NCI-H1048 (cell line): ENCODE measurements at regions not wholly inside any gene's neighbourhood (a gene's known extent, or its start where the extent isn't known, plus 50 kb on each side); places are given as distances from the start of the nearest gene placed in this dataset.

Experiments
- DNase-seq: peaks from one replicate; lab custom pipeline; 2025; lab: John Stamatoyannopoulos, UW

- DNase-seq = no peak
These were observed 253.0 kb upstream of the KLHL29 start for GRCh38 chr2:23132000-23132399.

DNA sequence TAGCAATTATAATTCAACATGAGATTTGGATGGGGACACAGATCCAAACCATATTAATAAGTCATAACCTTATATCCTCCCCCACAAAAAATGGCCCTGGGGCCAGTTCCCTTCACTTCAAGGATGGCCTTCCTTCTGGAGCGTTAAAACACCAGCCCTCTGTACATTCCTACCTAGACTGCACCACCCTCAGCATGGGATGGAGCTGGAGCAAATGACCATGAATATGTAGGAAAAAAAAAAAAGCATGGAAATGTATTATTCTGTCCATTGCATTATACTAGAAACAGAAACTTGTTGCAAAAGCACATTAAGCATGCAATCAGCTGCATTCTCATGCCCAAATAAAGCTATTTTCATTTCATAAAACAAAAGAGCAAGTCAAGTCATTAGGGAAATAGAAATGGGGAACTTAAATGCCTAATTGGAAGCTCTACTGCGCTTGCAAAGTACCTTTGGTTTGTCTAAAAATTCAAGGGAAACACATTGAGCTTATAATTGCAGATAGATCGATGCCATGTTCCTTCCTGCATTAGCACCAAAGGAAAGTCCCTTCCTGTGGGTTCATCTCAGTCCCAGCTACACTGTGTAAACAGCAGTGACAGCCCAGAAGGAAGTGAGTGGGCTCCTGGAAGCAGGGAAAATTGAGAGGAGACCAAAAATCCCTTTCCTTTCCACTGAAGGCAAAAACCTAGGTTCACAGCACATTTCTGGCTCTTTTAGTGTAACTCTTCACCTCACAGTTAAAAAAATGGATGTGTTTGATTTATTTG, 252.0 kb upstream of the KLHL29 start:
- DNase-seq = no peak

GRCh38 chr2:23134726-23135125, 250.3 kb upstream of the KLHL29 start:
- no peak for DNase-seq

GRCh38 chr2:23135481-23136100, 249.4 kb upstream of the KLHL29 start:
- DNase-seq = no peak

- no peak for DNase-seq
These were observed 247.8 kb upstream of the KLHL29 start for GRCh38 chr2:23137166-23137565.

DNA sequence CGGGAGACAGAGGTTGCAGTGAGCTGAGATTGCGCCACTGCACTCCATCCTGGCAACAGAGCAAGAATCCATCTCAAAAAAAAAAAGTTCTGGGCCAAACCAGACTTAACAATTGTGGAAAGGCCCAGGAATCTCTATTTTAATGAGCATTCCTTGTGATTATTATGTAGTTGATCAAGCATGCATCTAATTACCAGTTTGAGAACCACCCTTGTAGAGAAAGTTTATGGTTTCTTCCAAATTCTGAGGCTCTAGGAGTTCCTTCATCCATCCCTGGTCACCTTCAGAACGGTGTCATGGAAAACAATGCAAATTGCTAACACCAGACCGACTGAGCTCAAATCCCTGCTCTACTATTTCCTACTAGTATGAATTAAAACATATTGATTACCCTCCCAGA, 246.3 kb upstream of the KLHL29 start:
- no peak for DNase-seq

DNA sequence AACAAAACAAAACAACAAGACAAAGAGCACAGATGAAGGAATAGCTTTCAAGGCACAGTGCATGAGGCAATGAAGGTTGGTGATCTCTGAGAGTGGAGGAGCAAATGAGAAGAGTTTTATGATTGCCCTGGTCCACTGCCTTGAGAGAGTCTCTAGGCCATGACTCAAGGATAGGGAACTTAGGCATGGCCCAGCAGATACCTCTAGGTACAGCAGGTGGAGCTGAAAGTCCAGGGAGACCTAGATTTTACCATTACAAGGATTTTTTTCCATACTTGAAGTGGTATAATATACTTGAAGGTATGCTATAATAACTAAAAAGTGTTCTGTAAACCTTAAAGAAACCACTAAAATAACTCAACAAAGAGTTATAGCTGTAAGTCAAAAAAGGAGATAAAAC, 239.5 kb upstream of the KLHL29 start:
- DNase-seq = no peak

- DNase-seq = no peak
These were observed 239.0 kb upstream of the KLHL29 start for GRCh38 chr2:23146011-23146410.

DNA sequence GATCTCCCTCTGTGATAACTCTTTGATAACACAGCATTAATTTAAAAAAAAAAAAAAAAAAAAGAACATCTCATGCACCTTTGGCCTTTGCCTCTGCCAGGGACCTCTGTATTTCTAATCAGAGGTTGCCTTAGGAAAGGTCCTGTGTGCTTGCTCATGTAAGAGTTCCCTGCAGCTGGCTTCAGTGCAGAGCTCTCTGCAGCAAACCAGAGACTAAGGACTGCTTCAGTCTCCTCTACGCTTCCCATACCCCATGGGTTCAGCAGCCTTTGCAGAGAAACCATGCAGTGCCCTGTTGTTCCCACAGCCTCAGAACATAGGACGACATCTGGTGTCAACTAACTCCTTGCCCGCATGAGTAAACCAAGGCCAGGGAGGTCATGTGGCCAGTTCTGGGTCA, 236.6 kb upstream of the KLHL29 start:
- no peak for DNase-seq

DNA sequence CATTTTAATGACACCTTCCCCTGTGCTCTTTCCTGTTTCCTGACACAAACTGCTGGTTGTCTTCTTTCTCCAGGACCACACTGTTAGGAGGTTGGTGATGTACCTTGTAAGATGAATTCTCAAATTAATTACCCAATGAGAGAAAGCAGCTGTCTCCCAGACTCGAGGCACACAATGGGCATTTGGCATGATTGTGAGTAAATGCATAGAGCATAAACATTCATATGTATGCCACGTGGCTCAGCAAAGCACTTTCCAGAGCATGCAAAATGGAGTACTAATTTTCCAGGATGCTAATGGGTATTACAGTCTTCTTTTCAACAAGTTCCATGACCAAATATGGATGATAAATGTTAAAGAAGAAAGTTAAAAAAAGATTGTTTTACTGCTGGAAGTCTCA, 235.2 kb upstream of the KLHL29 start:
- no peak for DNase-seq

- no peak for DNase-seq
These were observed 231.5 kb upstream of the KLHL29 start for GRCh38 chr2:23153484-23153883.

GRCh38 chr2:23155022-23155421, 230.0 kb upstream of the KLHL29 start:
- no peak for DNase-seq

DNA sequence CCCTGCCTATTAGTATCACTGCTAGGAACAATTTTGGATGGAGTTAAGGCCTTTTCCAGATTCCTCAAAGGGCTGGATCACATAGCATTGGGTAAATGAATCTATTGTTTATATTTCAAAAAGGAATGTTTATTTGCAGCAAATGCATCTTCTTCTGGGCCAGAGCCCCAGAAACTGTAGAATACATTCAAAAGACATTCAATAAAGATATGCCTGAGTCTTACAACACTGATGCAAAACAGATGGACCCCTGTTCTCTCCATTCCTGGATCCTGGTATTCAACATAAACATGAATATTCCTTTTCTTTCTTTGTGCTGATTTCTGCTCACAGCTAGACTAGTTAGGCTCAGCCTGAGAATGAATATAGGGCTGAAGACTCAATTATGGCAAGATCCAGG, 227.2 kb upstream of the KLHL29 start:
- no peak for DNase-seq

DNA sequence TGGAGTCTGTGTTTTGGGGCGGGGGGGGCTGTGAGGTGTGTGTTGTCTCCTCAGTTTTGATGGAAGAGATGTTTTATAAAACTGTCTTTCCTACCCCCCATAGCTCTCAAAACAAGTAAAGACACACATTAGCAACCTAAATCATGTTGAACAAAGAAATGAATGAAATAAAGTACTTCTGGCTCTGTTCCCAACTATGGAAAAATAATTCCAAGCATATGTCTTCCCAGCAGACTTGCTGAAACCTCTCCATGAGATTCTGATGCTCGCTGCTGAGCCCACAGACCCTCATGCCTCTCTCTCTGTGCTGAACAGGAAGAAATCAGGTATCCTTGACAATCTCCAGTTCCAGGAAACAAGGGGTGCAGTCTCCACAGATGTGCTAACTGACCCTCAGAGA, 226.7 kb upstream of the KLHL29 start:
- no peak for DNase-seq

DNA sequence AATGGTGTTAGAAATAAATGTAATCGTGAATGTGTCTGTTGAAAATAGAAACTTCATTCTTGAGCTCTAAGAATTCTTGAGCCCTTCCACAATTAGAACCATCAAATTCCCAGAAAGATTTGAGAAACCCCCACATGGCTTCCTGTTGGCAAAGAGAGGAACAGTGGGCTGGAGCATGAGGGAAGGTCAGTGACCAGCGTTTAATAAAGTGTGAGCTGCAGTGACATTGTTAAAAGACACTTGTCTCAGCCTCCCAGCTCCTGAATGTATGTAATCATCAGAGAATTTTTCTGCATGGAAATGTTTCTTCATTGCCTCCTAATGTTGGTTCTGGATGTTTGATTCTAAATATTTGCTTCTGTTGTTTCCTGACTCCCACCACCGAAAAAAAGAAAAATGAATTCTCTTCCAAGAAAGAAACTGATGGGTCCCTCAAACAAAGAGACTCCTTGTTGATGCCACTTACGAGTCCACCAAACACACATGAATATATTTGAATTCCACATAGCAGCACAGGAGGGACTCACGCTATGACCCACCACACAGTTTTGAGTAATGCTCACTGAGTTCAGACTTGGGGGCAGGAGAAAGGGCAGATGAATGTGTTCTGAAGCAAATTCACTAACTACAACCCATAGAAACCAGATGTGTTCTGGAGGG, 225.1 kb upstream of the KLHL29 start:
- DNase-seq = no peak

DNA sequence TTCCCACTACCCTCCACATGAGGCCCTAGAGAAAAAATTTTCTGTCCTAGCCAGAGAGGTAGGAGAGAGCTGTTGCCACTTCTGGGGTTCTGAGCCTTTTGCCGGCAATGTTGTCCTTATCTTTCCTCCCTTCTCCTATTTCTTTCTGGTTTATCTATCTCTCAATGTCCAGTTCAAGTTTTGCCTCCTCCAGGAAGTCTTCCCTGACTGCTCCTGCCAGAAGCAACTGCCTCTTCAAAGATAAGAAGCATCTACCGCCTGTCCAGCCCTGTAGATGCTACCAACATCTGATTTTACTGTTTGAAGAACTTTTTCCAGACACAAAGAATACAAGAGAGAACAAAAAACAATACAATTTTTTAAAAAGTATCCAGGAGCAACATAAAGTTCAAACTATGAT, 220.8 kb upstream of the KLHL29 start:
- DNase-seq = no peak

GRCh38 chr2:23169896-23170295, 215.1 kb upstream of the KLHL29 start:
- no peak for DNase-seq

- no peak for DNase-seq
These were observed 213.9 kb upstream of the KLHL29 start for GRCh38 chr2:23171108-23171507.

DNA sequence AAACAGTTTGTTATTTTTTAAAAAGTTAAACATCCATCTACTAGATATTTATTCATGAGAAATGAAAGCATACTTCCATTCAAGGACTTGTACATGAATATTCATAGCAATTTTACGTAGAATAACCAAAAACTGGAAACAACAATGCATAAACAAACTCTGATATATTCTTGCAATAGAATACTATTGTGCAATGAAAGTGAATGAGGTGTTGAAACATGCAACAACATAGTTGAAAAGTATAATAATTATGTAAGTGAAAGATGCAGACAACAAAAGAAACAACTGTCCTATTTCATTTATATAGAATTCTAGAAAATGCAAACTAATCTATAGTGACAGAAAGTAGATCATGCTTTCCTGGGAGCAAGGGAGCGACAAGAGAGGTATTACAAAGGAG, 206.6 kb upstream of the KLHL29 start:
- DNase-seq = no peak

DNA sequence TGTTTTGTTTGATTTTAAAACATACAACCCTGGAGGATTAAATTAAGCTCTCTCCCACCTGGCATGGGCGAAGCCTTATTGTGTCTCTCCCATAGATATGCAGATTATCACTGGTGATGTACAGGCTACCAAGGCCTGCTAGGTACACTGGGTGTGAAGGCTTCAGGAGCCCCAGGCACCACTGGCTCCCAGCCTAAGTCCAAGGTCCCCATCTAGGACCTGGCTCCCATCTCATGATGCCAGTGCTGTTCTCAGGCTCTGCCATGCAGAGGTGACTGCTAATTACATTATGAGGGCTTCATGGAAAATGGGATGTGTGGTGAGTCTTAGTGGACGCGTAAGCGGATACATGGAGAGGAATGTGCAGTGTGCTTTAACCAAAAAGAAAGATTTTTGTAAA, 201.2 kb upstream of the KLHL29 start:
- no peak for DNase-seq

DNA sequence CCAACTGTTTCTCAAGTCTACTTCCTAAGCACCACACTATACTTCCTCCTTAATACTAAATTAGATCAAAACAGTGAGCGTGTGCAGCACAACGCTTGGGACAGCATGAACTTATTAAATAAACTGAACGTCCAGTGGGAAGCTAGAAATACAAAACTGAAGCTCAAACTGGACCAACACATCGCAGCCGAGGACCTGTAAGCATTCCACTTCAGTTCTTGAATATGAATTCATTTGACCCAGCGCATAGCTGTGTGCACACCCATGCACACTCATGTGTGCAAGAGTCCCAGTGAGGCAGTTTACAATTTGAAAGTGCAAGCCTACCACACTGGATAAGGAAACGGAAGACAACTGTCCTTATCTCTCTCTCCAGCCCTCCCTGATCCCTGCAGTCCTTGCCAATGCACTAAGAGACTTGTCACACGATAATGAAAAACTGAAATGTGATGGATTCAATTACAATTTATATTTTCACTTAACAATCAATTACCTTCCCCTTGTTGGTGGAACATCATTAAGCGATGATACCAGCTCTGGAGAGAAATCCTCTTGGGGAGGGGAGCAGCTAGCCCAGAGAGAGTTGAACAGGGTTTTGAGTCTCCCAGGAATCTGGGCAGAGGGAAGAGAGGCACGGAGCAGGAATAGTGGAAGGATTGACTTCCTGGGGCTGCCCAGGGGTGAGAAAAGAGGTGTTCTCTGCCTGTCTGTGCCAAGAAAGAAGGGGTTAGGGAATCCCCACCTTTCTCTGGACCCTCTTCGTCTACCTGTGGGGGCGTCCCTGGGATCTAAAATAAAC, 186.5 kb upstream of the KLHL29 start:
- DNase-seq = no peak

GRCh38 chr2:23199115-23199918, 185.7 kb upstream of the KLHL29 start:
- DNase-seq = no peak
